ENCODE measurements at regions not wholly inside any gene's neighbourhood (a gene's known extent, or its start where the extent isn't known, plus 50 kb on each side); places are given as distances from the start of the nearest gene placed in this dataset.

DNA sequence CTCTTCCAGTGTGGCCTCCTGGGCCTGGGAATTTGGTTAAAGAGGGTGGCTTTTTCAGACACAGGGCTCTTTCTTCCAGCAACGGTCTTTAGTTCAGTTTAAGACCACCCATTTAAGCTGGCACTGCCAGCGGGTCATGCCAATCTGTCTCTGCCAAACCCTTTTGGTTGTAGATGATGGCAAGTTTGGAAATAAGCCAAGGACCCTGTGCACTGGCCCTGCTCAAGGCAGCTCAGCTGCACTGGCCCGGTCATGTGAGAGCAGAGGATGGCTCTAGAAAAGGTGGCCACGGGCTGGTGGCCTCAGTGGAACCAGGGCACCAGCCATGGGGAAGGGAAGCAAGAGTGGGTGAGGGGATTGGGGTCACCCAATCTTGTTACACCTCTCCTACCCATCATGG lies 294.1 kb downstream of the GLRX3 start:
- H4K20me1 ChIP-seq (ENCODE audit: control insufficient read depth, insufficient read depth, insufficient read length) = no peaks in the 10 kb centered on the region
- no peak overlapping the region for H4K91ac ChIP-seq (ENCODE audit: insufficient read length, low read depth, low read length)
- no peak overlapping the region for H3K23ac ChIP-seq (ENCODE audit: insufficient read length, low read depth, low read length)
- TF ChIP-seq, protein P1, sequence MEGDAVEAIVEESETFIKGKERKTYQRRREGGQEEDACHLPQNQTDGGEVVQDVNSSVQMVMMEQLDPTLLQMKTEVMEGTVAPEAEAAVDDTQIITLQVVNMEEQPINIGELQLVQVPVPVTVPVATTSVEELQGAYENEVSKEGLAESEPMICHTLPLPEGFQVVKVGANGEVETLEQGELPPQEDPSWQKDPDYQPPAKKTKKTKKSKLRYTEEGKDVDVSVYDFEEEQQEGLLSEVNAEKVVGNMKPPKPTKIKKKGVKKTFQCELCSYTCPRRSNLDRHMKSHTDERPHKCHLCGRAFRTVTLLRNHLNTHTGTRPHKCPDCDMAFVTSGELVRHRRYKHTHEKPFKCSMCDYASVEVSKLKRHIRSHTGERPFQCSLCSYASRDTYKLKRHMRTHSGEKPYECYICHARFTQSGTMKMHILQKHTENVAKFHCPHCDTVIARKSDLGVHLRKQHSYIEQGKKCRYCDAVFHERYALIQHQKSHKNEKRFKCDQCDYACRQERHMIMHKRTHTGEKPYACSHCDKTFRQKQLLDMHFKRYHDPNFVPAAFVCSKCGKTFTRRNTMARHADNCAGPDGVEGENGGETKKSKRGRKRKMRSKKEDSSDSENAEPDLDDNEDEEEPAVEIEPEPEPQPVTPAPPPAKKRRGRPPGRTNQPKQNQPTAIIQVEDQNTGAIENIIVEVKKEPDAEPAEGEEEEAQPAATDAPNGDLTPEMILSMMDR (conservative IDR thresholded peaks at IDR 0.05) = no peak
- Mint-ChIP-seq H3K27me3 (ENCODE audit: low read depth) (peaks cover 3% of the 10 kb centered on the region; the same call in 1 of the 2 replicates), H3K9me3 (peaks cover 4 to 5% of the 10 kb centered on the region in 2 experiments; a peak in 3 of 5 replicates), H3K4me3 (no peak overlapping the region), H3K27ac (no peak overlapping the region), H3K36me3 (ENCODE audit: insufficient read depth in 1 of 3, low read depth in 3 of 3) (no peaks in the 10 kb centered on the region), H3K4me1 (no peaks in the 10 kb centered on the region)
- no peak overlapping the region for H3K56ac ChIP-seq (ENCODE audit: insufficient read length, low read depth, low read length)
- no peak overlapping the region for H3K18ac ChIP-seq (ENCODE audit: insufficient read length, low read depth, low read length)
- H2BK120ac ChIP-seq (ENCODE audit: low read depth, low read length, poor library complexity, severe bottlenecking) = no peak overlapping the region
- no peaks in the 10 kb centered on the region for H3K79me1 ChIP-seq (ENCODE audit: insufficient read depth, low read depth, low read length, poor library complexity, severe bottlenecking)
- no peak overlapping the region for H2AK5ac ChIP-seq (ENCODE audit: insufficient read length, low read length)
- H3K9ac ChIP-seq (ENCODE audit: extremely low read depth, insufficient read length, low read length) = no peak overlapping the region
- H3K4me1 ChIP-seq (ENCODE audit: insufficient read depth, low read length) = no peaks in the 10 kb centered on the region
- no peak overlapping the region for H3K27ac ChIP-seq (ENCODE audit: insufficient read length, low read depth, low read length)
- H3K27me3 ChIP-seq (ENCODE audit: insufficient read depth, low read length) = no peaks in the 10 kb centered on the region; the same call in 1 of the 2 replicates
- H3K23me2 ChIP-seq (ENCODE audit: insufficient read length, low read depth, low read length, poor library complexity, severe bottlenecking) = no peaks in the 10 kb centered on the region
- no peak overlapping the region for H2BK5ac ChIP-seq (ENCODE audit: insufficient read length, low read length)
- no peak overlapping the region for H4K5ac ChIP-seq (ENCODE audit: insufficient read length, low read depth, low read length)
- H3K14ac ChIP-seq (ENCODE audit: insufficient read depth, low read length) = no peak overlapping the region
- H3K4me2 ChIP-seq (ENCODE audit: insufficient read depth, insufficient read length, low read length) = no peak overlapping the region
- H2BK20ac ChIP-seq (ENCODE audit: low read depth, low read length, poor library complexity, severe bottlenecking) = no peak overlapping the region
- no peak overlapping the region for H2AFZ ChIP-seq (ENCODE audit: low read length)
- no peak overlapping the region for H3K4ac ChIP-seq (ENCODE audit: low read depth, low read length)
- no peak overlapping the region for H4K8ac ChIP-seq (replicated peaks; ENCODE audit: insufficient read length, low read depth, low read length)
- no peak overlapping the region for H3T11ph ChIP-seq (ENCODE audit: low read length)
- DNase-seq = peak; percentile 13
- no CpG with 5 or more reads among the region's 4 CpGs for WGBS (ENCODE audit: extremely low coverage, insufficient read length, low lambda C conversion rate)
- H2BK15ac ChIP-seq (ENCODE audit: low read depth, low read length) = no peak overlapping the region
- H3K9me3 ChIP-seq (ENCODE audit: control insufficient read depth, low read depth, low read length) = no peaks in the 10 kb centered on the region
- no peak overlapping the region for H2BK12ac ChIP-seq (ENCODE audit: insufficient read length, low read depth, low read length)
- H3K79me2 ChIP-seq (ENCODE audit: insufficient read depth, low read length) = no peaks in the 10 kb centered on the region

All from H9 (cell line).